Ureter (tissue), 1 donor: ENCODE measurements at regions not wholly inside any gene's neighbourhood (a gene's known extent, or its start where the extent isn't known, plus 50 kb on each side); places are given as distances from the start of the nearest gene placed in this dataset.
"Not testable (repeated sequence)": the region's sequence is repeated elsewhere in the genome, so short reads cannot be mapped to it uniquely, and the experiment has no call there.

Experiments
- DNase-seq: peaks from one replicate; pipeline ENCODE4 v3.0.0-alpha.2; 2020; ENCODE audit warnings: low spot score
- donor health status: DM: yes; HTN: yes; CAD: no.

DNA sequence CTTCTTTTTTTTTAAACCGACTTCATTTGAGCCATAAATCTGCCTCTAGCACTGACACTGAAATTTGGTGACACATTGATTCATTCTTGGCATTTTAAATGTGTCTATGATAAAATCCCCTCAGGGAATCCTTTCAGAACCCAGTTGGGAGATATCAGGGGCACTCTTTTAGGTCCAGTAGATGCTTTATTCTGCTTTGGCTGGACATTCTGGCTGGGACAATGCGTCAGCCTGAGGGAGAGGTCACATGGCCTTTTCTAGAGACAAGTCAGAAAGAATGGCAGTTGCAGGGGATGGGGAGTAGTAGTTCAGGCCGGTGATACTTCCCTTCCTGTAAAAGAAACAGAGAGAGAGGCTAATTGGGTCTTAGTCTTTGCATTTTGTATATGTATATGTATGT is 63.1 kb downstream of the TRIM43 start:
- not testable (repeated sequence) for DNase-seq

DNA sequence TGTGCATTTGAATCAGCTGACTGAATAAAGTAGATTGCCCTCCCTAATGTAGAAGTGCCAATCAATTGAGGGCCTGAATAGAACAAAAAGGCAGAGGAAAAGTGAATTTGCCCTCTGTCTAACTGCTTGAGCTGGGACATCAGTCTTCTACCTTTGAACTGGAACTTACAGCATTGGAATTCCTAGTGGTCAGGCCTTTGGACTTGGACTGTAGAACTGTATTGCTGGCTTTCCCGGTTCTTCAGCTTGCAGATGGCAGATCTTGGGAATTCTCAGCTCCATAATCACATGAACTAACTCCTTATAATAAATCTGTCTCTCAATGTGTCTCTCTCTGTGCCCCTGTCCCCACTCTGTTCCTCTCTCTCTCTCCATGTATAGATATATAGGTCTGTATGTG is 64.8 kb downstream of the TRIM43 start:
- not testable (repeated sequence) for DNase-seq

DNA sequence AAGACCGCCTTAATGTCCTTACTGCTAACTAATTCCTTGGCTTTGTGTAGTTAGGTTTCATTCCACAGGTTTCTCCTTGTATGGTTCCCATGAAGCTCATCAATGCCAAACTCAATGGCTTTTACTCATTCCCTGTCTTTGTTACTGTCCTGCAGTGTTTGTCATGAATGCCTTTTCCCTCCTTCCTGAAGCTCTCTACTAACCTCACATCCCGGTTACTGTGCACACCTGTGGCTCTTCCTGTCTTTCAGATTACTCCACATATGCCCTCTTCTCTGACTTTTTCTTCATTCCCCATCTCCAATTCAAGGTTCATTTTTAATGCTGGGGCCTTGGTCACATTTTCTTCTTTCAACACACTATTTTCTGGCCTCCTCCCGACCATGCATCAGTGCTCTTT is 66.1 kb downstream of the TRIM43 start:
- not testable (repeated sequence) for DNase-seq

DNA sequence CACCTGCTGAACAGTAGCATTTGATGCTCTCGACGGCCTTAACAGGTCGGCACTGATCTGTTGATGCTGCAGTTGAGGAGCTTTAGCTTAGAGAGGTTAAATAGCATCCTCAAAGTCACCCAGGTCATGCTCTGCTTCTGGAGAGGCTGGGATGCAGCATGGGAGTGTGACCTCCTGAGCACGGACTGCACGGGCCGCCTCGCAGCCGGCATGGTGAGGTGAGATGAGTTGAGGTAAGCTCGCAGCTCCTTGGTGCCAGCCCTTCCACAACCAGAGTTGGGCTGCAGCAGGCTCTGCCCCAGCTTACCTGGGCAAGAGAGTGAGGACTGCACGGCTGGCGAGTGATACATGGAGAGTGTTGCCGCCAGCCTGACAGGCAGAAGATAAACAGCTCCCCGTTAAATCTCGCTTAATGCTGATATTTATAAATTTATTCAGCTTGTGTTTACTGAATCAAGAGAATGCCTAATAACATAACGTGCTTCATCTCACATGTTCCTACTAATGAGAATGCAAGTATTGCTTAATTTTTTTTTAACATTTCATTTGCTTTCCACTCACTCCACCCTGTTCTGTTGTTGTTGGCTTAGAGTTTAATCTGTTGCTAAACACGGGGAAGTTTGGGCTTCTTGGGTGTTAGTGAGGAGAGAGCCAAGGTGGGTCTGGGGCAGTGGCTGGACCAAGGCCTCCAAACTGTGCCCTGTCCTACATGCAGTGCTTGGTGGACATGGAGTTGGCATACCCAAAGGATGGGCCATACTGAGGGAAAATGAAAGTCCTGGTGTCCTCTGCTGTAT is 69.2 kb downstream of the TRIM43 start:
- not testable (repeated sequence) for DNase-seq

DNA sequence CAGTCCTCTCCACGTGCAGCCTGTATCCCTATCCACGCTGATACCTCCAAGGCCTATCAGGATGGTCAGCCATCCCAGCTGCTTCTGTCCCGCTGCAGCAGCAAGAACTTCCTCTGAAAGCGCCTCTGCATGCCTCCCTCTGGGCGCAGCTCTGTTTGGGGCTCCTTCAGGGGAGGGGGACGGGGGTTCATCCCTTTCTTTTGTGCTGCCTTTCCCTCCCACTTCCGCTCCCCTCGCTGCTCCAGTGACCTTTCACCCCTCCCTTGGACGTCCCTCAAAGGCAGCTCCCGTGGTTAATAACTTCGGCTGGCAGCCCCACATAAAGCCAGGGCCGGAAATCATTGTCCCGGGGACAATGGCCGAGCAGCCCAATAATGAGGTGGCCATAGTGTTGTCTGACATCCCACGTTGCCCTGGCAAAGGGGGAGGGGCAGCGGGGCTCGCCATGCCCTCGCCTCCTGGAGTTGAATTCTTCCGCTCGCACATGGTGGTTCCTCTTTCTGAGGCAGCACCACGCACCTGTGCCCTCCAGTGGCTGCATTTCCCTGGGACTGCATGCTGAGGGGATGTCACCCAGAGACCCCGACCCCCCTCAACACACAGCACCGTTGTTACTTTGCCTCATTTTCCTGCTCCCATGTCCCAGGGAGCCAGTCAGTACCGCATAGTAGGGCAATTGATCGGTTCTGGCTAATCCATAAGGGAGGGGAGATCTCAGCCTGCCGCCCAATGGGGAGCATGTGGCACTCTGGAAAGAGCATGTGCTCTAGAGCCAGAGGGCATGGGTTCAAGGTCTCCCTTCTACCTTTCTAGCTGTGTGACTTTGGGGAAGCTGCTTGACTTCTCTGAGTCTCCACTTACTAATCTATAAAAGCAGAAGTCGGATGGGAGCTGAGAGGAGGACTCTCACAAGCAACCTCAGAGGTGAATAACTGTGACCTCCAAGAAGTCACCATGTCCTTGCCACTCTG is 72.0 kb downstream of the TRIM43 start:
- DNase-seq, result not testable (repeated sequence)

DNA sequence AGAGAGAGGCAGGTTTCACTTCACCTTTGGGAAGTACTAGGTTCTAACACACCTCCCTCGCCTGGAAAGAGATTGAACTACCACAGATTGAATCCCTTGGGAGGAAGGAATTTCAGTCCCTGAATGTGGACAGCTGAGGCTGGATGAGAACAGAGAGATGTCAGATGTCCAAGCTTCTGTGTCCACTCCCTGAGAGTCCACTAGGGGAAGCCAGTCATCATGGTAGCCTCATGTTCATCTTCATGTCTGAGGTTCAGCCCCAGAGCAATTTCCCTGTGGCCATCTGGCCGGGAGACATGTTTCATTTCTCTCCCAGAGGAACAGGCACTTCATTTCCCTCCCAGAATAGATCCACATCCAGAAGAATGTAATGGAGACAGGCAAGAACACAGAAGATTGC is 74.8 kb downstream of the TRIM43 start:
- not testable (repeated sequence) for DNase-seq

DNA sequence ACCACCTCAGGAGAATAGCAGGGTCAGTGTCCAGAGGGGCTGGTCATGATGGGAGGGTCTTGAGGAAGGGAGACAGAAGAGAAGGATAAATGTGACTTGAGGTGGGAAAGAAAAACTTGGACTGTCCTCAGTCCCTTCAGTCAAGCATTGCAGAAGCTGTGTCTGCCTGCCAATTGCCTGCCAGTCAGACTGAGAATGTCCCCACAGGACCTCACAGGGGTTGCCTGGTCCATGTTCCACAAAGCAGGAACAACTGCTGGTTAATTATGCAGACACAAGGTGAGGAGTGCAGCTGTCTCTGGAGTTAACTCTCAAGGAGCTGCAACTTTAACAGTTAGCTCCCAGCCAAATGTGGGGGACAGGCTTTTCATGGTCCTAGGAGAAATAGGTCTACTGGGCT is 75.7 kb downstream of the TRIM43 start:
- no peak for DNase-seq

DNA sequence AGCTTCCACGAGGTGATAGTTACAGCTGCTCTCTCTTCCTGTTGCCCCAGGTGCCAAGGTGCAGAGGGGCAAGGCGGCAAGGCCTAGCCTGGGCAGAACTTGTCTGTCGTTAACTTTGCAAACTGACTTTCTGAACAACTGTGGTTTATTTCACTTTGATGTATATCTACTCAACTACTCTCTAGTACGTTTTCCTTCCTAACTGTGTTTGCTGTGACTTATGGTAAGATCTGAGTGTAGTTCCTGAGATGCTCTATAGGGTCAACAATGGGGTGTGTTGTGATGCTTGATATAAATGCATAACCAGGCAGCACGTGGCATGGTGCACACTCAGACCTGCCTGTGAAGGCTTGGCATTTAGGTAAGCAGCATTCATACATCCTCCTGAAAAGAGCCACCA is 77.1 kb downstream of the TRIM43 start:
- not testable (repeated sequence) for DNase-seq

DNA sequence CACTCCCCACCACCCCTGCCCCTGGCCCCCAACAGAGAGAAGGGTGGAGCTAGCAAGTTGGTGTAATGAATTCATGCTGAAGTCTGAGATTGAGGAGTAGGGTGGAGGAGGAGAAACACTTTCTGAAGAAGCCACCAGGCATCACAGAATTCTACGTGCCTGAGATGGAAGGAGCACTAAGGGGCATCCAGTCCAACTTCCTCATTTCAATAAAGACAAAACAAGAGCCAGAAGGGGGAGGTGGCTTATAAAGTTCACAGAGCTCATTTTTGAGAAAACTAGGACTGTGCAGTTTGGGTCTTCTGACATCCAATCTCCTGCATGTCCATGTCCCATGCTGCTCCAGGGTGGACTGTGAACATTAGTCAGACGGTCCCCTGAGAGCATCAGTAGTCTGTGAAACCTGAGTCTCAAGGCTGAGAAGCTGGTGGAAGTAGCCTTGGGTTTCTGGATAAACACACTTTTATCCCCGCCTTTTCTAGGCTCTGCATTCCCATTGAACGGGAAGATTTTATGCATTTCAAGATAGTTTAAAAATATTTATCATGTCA is 77.7 kb downstream of the TRIM43 start:
- DNase-seq, result no peak

DNA sequence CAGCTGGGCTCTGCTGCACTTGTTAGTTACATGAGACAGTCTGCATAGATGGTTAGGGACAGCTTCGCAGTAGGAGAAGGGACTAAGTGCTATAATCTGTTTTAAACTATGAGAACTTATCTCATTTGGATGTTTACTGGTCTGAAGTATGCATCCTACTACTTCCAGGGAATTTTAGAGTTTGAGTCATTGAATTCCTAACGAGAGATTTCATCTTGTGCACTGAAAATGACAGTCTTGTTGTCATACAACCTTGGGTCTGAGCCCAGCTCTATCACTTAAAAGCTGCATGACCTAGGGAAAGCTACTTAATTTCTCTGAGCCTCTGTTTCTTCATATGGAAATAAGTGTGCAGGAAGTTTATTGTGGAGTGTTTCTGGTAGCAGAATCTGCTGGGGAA is 78.4 kb downstream of the TRIM43 start:
- DNase-seq, result no peak

DNA sequence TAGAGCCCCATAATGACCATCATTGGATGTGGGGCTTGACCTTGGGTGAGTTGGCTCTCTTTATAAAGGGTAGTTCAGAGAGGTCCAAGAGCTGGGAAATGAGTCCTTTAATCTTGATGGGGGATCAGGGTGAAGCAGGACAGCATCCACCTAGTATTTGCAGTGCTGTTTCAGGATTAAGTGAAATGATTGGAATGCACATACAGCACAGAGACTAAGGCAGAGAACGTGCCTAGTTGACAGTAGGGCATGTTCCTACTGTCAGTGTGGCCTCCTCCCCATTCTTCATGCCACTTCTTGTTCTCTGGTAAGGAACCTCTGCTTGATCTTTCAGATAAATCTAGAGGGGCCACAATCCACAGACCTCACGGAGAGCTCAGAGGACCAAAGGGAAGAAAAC is 78.9 kb downstream of the TRIM43 start:
- DNase-seq, result no peak

DNA sequence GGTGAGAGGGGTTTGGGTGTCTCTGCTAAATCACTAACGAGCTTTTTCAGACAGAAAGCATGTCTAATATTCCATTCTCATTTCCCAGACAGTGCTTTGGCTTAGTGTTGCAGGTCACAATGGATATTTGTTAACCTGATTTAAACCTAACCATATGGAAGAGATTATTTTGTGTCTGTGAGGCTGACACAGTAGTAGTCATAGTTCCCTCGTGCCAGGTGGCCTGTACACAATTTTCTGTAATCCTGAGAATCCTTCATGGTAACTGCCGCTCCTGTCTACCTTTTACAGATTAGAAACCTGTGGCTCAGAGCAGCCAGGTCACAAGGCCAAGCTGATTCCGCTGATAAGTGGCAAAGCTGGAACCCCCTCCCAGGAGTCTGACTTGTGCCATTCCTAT is 79.4 kb downstream of the TRIM43 start:
- DNase-seq, result not testable (repeated sequence)

DNA sequence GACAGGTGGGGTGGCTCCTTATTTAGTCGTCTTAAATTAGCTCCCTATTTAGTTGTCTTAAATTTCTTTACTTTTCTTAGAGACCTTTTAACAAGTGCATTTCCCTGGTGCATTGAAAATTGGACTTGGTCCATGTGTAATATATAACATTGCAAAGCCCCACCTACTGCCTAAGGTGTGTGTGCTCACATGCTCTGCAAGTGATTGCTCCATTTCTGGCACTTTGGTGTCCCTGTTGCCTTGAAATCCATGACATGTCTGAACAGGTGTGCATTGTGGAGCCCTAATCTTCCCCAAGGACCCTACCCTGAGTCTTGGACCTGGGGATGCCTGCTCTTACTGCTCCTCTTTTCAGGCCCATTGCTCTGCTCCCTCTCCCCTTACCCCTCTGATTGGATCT is 80.2 kb downstream of the TRIM43 start:
- DNase-seq, result not testable (repeated sequence)

DNA sequence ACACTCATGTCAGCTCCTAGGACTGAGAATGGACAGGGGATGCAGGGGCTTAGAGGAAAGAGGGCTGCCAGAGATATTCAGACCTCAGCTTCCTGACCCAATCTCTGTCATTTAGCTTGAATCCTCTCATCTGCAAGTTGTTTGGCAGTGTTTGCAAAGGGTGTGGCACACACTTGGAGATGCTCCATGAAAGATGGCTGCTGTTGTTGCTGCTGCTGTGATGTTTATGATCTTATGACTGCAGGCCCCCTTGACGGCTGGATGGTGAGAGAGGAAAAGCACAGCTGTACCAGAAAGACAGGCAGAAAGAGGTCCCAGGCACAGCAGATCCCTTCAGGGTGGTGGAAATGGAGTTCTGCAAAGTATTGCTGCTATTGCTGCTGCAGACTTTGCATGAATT is 80.7 kb downstream of the TRIM43 start:
- DNase-seq, result not testable (repeated sequence)

DNA sequence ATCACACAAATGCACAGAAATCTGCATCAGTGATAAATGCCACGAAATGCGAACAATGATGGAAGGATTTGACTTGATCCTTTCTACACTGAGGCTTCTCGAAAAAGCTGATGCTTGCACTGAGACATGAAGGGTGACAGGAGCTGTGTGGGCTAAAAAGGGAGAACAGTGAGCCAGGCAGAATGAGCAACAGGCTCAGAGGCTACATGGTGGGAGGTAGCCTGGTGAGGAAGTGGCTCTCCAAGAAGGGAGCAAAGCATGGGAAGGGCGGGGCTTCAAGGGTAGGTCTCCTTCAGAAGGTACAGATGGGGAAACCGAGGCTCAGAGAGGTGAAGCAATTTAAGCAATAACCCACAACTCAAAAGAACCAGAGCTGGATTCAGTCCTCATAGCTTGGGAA is 82.4 kb downstream of the TRIM43 start:
- no peak for DNase-seq

DNA sequence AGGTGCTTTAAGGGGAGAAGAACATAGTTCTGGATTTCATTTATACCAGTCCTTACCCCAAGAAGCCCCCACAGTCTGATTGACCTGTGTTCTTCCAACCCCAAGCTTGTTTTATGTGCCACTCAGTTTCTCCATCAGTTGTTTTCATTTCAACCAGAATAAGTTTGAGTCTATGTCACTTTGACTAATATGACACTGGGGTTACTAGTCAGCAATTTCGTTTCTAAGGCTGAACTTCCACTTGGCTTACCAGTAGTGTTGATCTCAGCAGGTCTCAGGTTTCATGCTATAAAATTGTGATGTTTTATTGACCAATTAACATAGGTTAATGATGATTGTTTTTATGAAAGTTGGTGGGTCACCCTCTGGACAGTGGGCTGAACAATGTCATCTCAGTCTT is 84.8 kb downstream of the TRIM43 start:
- not testable (repeated sequence) for DNase-seq

DNA sequence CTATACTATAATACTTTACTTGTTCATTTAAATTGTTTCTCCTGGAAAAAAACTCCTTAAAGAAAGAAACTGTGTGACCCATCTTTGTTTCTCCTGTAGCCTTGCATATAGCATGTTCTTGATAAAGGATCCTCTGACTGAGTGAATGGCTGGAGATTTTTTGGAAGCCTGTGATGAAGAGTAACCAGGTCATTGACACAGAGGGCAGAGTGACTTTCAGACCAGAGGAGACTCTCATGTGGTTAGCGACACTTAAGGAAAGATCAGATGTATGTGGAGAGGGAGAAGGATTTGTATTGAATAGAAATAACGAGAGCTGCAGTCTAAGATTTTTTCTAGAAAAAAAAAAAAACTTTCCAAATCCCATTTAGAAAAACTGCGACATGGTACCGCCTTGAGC is 85.5 kb downstream of the TRIM43 start:
- DNase-seq, result no peak

DNA sequence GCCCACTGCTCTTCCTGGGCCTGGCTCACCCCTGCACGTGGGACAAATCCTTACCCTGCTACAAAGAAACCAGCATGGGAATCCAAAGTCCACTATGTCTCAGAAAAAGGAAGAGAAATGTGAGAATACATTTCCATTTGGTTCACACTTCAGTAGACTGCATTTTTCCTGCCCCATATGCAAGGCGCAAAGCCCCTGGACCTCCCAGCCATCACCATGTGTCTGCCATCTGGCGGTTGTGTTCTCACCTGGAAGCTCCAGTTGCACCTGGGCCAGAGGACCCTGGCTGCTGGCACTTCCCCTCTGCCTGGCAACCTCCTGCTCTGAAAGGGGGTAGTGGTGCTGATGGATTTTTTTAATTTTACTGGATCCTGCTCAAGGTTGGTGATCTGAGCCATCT is 86.0 kb downstream of the TRIM43 start:
- not testable (repeated sequence) for DNase-seq

DNA sequence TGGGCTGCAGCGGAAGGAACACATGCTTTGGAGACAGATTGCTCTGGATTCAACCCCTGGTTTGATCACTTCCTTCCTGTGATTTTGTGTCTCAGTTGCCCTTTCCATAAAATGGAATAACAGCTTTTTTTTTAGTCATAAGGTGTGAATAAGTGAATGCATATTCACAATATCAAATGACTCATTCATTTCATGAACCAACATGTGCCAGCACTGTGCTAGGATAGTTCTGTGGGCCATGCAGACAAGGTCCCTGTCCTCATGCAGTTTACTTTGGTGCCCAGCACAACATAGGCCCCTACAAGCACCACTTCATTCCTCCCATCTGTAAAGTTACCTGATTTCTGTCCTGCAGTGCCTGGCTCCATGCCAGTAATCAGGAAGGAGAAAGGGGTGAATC is 89.4 kb downstream of the TRIM43 start:
- DNase-seq, result not testable (repeated sequence)

DNA sequence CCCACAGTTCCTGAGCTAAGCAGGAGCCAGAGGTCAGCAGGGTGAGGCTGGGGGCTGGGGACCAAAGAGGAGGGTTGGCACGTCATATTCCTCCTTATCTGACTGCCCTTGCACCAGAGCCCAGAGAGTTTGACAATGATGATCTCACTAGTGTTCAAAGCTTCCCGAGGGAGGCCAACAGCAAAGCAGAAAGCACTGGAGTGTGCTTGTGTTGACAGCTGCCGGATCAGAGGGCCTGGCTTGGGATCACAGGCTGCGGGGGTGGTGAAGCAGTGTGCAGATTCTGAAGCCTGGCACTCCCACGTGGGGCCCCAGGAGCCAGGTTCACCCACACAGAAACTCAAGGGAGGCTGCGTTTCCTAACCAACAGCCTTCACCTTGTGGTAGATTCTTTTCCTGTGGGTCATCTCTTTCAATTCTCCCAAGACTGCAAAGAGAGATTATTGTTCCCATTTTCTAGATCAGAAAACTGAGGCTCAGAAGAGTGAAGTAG is 89.8 kb downstream of the TRIM43 start:
- DNase-seq, result not testable (repeated sequence)

DNA sequence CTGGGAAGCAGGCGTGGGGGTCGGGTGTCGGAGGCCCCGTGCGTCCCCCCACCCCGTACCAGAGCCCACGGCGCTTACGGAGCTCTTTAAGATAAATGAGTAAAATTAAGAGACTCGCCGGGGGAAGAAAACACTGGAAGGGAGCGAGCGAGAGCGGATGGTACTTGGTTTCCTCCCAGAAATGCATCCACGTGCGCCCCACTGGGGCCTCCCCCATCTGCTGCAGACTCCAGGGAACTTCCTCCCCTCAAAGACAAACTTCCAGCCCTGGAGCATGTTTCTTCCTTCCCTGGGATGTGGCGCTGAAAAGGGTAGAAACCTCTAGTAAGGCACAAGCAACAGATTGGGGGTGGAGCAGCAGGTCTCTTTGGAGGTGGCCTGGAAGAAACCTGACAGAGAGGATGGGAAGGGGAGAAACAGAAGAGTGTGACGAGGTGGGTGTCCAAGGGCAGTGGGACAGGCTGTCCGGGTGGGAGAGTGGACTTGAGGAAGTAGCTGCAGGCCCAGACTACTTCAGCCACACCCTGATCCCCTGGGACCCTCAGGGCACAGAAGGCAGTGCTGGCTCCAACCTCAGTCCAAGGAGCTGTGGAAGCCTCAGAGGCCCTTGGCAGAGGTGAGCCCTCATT is 91.2 kb downstream of the TRIM43 start:
- not testable (repeated sequence) for DNase-seq

DNA sequence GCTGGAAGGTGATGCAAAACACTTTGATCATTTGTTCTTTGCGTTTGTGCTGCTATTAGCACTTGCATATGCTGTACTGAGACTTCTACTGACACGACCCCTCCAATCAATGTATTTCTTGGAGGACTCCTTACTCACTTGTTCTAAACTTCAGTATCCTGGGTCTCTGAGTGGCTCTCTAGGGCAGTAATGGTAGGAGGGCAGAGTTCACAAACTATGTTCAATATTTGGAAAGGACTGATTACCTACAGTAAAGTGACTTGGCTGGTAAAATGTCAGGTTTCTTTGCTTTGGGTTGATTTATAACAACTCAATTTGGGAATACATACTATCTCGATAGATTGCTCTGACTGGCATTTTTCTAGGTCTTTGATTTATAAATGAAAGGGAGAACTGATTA is 93.7 kb downstream of the TRIM43 start:
- no peak for DNase-seq
